GM12878 (cell line): ENCODE measurements at regions not wholly inside any gene's neighbourhood (a gene's known extent, or its start where the extent isn't known, plus 50 kb on each side); places are given as distances from the start of the nearest gene placed in this dataset.

Experiments
- ATAC-seq: fragments of 200-7000 bp; cut with Tn5 transposase; 3 replicates; pipeline ENCODE4 v1.9.1; 2020; ENCODE audit warnings: mild to moderate bottlenecking, moderate library complexity
- BruUV-seq: library from RNA; stranded (reverse); fragments of 400-500 nt; replicated peaks from 2 replicates; lab custom pipeline; 2021; lab: Mats Ljungman, UMichigan
- CTCF ChIA-PET: fragments of 300-600 bp; sonication (Branson Sonifier 250); formaldehyde crosslinking; extraction: SDS; loops from one replicate; lab custom pipeline; 2021; ENCODE audit warnings: inconsistent platforms; lab: Yijun Ruan, JAX
- POLR2A ChIA-PET: fragments of 350-600 bp; formaldehyde crosslinking; extraction: SDS; loops from one replicate; lab custom pipeline; 2021; ENCODE audit warnings: inconsistent platforms; lab: Charles Lee
- RAD21 ChIA-PET: fragments of 300-600 bp; sonication (Branson Sonifier 250); formaldehyde crosslinking; loops from one replicate; lab custom pipeline; 2023; ENCODE audit warnings: antibody characterized with exemption; ENCODE audit not compliant: unreplicated experiment; lab: Charles Lee
- SMC1A ChIA-PET: fragments of 300-600 bp; sonication (Branson Sonifier 250); formaldehyde crosslinking; loops from one replicate; lab custom pipeline; 2023; ENCODE audit not compliant: unreplicated experiment, uncharacterized antibody; lab: Charles Lee
- DNase-seq: peaks from one replicate; pipeline ENCODE4 v3.0.0-alpha.2; 2011; ENCODE audit warnings: low read depth, low spot score
- FAIRE-seq: peaks from 3 replicates; lab custom pipeline; 2011; peaks lifted over from hg19 to GRCh38; lab: Jason Lieb, UNC
- H2AFZ ChIP-seq: 2 replicates; pipeline ENCODE4 v1.6.0; 2011; ENCODE audit warnings: low read depth, low read length, control low read depth; ENCODE audit not compliant: control insufficient read depth
- H3K27ac ChIP-seq: 2 replicates; pipeline ENCODE4 v1.5.1; 2011; ENCODE audit warnings: control low read depth; ENCODE audit not compliant: control insufficient read depth, insufficient read depth
- H3K27me3 ChIP-seq, 2 experiments: replicated peaks in 1 of 2; 2 replicates each; pipeline versions ENCODE4 v1.6.0 to v1.6.1; 2011; ENCODE audit warnings: low read length in 1 of 2; ENCODE audit not compliant: control insufficient read depth in 2 of 2, insufficient read depth in 2 of 2
- H3K36me3 ChIP-seq, 2 experiments: 2 replicates each; pipeline ENCODE4 v1.5.1; 2011; ENCODE audit warnings: low read length in 1 of 2; ENCODE audit not compliant: control insufficient read depth in 2 of 2, insufficient read depth in 2 of 2
- H3K4me1 ChIP-seq: 2 replicates; pipeline ENCODE4 v1.6.1; 2011; ENCODE audit warnings: mild to moderate bottlenecking, low read length, moderate library complexity, mixed read lengths; ENCODE audit not compliant: control insufficient read depth, insufficient read depth
- H3K4me2 ChIP-seq: 2 replicates; pipeline ENCODE4 v1.6.0; 2011; ENCODE audit warnings: control low read depth; ENCODE audit not compliant: control insufficient read depth, insufficient read depth
- H3K4me3 ChIP-seq: fragments of 200-600 bp; sonication (generic); 2 replicates; pipeline ENCODE4 v1.5.1; 2016
- H3K79me2 ChIP-seq: 2 replicates; pipeline ENCODE4 v1.6.0; 2011; ENCODE audit warnings: low read length; ENCODE audit not compliant: control insufficient read depth, insufficient read depth
- H3K9ac ChIP-seq: 2 replicates; pipeline ENCODE4 v1.8.0; 2011; ENCODE audit warnings: low read length, control low read depth, mixed read lengths; ENCODE audit not compliant: control insufficient read depth, insufficient read depth
- H3K9me3 ChIP-seq: replicated peaks from 3 replicates; pipeline ENCODE4 v1.5.1; 2011; ENCODE audit warnings: mild to moderate bottlenecking, low read length; ENCODE audit not compliant: control insufficient read depth, insufficient read depth
- H4K20me1 ChIP-seq: 2 replicates; pipeline ENCODE4 v1.6.0; 2011; ENCODE audit not compliant: control insufficient read depth, insufficient read depth
- EGR1 ChIP-seq, 2 experiments: IDR thresholded peaks; 1 replicate in 1 of 2; 2 replicates in 1 of 2; pipeline ENCODE4 v1.6.1; 2011 to 2012; ENCODE audit warnings: low read depth in 2 of 2, low read length in 2 of 2, borderline replicate concordance in 1 of 2, mild to moderate bottlenecking in 1 of 2, moderate library complexity in 1 of 2
- GABPA ChIP-seq: IDR thresholded peaks from 2 replicates; pipeline ENCODE4 v1.6.1; 2014; ENCODE audit warnings: antibody characterized with exemption, low read depth, mild to moderate bottlenecking, inconsistent platforms
- IKZF1 ChIP-seq: fragments of 450-650 bp; conservative IDR thresholded peaks from 2 replicates; pipeline ENCODE4 v1.6.1; 2017; ENCODE audit warnings: antibody characterized with exemption, mild to moderate bottlenecking
- NR2C2 ChIP-seq: IDR thresholded peaks from 2 replicates; pipeline ENCODE4 v1.6.1; 2011; ENCODE audit warnings: borderline replicate concordance, low read depth; ENCODE audit not compliant: control insufficient read depth, insufficient read length
- POU2F2 ChIP-seq: IDR thresholded peaks from 3 replicates; pipeline ENCODE4 v1.6.1; 2011; ENCODE audit warnings: low read depth, mild to moderate bottlenecking, low read length, borderline replicate concordance
- RBBP5 ChIP-seq: fragments of 200-600 bp; sonication (generic); conservative IDR thresholded peaks from 2 replicates; pipeline ENCODE4 v1.6.1; 2016
- SMARCA5 ChIP-seq: fragments of 450-650 bp; IDR thresholded peaks from 2 replicates; pipeline ENCODE4 v1.6.1; 2017; ENCODE audit warnings: mild to moderate bottlenecking
- SMC3 ChIP-seq: IDR thresholded peaks from 2 replicates; pipeline ENCODE4 v1.6.1; 2011; ENCODE audit warnings: low read length, improper control_type of control experiment, borderline replicate concordance
- WGBS: methylation state at CpG from one replicate; pipeline ENCODE4 v1.1.6; 2016; ENCODE audit warnings: low lambda C conversion rate; ENCODE audit not compliant: insufficient replicate concordance, insufficient coverage; ENCODE audit errors: missing lambda C conversion rate; 5-methylcytosine and 5-hydroxymethylcytosine counted together
- in situ Hi-C: fragments of 300-500 bp; cut with MboI; formaldehyde crosslinking; loops from 9 replicates; pipeline ENCODE4 v1.14.3; 2018; ENCODE audit warnings: mixed read lengths
- intact Hi-C: fragments of 100-400 bp; cut with micrococcal nuclease; formaldehyde crosslinking; loops from one replicate; pipeline ENCODE4 v1.14.2; 2022; ENCODE audit not compliant: unreplicated experiment
- TF ChIP-seq, protein P1 (sequence below): fragments of 450-650 bp; IDR thresholded peaks from 2 replicates; pipeline ENCODE4 v1.6.1; 2017; ENCODE audit warnings: low read depth, mild to moderate bottlenecking, moderate library complexity
- TF ChIP-seq, protein P2 (sequence below): fragments of 450-650 bp; IDR thresholded peaks from 2 replicates; pipeline ENCODE4 v1.6.1; 2018; ENCODE audit warnings: borderline replicate concordance, mild to moderate bottlenecking; ENCODE audit not compliant: partially characterized antibody
- TF ChIP-seq, protein P3 (sequence below): IDR thresholded peaks from 2 replicates; pipeline ENCODE4 v1.6.1; 2012; ENCODE audit warnings: low read depth, low read length, improper control_type of control experiment

DNA sequence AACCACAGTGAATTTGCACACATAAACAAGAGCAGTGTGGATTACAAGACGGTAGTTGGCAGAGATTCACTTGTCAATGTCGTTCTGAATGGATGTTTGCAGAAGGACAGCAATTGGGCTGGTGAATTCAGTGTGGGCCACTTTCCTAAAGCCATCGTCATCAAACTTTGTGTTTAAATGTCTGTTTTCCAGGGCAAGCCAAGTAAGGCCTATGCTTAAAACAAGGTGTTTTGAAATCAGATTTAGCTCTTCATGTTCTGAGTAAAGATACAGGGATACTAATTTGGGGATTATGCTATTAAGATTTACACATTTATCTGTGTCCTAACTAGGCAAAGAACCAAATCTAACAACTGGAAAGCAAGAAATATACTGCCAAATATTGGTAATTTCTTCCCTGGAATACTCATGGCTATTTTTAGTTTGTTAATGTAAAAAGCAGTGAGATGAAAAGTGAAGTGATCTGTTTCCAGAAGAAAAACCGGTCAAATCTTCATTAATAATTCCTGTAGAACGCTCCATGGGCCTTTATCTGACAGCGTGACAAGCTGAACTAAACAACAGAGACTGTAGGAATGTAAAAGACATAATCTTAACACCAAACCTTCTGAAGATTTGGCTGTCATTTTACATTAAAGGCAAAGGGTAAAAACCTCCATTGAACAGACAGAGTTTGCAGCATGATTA is 175.7 kb downstream of the ICOS start (continued):
- TF ChIP-seq, protein P1, sequence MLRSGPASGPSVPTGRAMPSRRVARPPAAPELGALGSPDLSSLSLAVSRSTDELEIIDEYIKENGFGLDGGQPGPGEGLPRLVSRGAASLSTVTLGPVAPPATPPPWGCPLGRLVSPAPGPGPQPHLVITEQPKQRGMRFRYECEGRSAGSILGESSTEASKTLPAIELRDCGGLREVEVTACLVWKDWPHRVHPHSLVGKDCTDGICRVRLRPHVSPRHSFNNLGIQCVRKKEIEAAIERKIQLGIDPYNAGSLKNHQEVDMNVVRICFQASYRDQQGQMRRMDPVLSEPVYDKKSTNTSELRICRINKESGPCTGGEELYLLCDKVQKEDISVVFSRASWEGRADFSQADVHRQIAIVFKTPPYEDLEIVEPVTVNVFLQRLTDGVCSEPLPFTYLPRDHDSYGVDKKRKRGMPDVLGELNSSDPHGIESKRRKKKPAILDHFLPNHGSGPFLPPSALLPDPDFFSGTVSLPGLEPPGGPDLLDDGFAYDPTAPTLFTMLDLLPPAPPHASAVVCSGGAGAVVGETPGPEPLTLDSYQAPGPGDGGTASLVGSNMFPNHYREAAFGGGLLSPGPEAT = no peak
- no peak for TF ChIP-seq EGR1 (IDR thresholded peaks at IDR 0.05; ENCODE audit: borderline replicate concordance in 1 of 2, low read depth in 2 of 2, low read length in 2 of 2)
- TF ChIP-seq, all 136 proteins: peak for 0

DNA sequence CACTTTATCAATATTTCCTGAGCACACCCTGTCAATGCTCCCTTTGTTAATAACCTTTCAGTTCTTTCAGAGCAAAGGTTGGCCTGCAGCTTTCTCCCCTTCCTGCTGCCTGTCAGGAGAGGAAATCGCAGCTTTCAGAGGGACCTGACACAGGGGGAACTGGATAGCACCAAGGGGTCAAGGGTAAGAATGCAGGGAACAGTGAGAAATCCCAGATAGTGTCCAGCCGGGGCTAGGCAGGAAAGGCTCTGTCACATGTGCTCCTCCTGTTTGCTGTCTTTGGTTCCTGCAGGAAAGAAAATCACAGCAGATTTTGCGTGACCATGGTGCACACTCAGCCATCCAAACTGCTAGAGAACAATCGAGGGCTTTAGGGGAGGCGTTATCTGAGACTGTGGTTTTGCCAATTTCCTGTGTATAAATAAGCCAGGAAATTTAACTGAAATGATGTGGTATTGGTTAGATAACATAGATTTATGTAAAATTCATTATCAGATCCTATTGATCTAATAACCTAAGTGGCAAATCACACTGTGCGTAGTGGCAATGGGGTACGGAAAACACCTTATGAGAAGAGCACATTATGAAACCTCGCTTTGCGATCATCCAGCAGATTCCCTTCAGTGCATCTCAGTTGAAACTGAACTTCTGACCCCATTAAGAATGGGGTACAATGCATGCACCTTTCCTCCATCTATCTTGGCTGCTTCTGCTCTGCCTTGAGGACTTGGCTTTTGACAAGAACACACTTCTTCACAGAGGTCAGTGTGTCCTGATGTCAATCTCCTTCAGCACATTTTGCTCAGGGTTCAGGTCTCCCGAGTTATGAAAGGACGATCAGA is 178.0 kb downstream of the ICOS start:
- Histone ChIP-seq H3K36me3 (no peaks in the 10 kb centered on the region), H3K9me3 (no peaks in the 10 kb centered on the region), H3K4me2 (no peak overlapping the region), H3K9ac (no peak overlapping the region), H3K27ac (no peak overlapping the region), H3K79me2 (no peaks in the 10 kb centered on the region), H2AFZ (no peak overlapping the region), H3K4me1 (peaks cover 12% of the 10 kb centered on the region), H3K27me3 (peaks cover 1 to 6% of the 10 kb centered on the region in 2 experiments; a peak in 3 of 4 replicates), H4K20me1 (no peaks in the 10 kb centered on the region), H3K4me3 (no peak overlapping the region)
- ChIA-PET RAD21 (no interaction called here), SMC1A (no interaction called here), POLR2A (no interaction called here), CTCF (interaction anchor here (1.0 kb wide), 1 partner anchor 63 kb away, joined by 3 read pairs; no protein-coding TSS in a partner anchor)
- in situ Hi-C loops (no loop called here), intact Hi-C loops (no loop called here)
- WGBS = 33% methylated on average over 11 of the region's 11 CpGs
- DNase-seq (no peak), FAIRE-seq (no peak), ATAC-seq (no peak)
- TF ChIP-seq NR2C2 (no peak), RBBP5 (no peak), POU2F2 (no peak), IKZF1 (no peak), SMARCA5 (no peak), SMC3 (no peak), GABPA (no peak)
- TF ChIP-seq, protein P2, sequence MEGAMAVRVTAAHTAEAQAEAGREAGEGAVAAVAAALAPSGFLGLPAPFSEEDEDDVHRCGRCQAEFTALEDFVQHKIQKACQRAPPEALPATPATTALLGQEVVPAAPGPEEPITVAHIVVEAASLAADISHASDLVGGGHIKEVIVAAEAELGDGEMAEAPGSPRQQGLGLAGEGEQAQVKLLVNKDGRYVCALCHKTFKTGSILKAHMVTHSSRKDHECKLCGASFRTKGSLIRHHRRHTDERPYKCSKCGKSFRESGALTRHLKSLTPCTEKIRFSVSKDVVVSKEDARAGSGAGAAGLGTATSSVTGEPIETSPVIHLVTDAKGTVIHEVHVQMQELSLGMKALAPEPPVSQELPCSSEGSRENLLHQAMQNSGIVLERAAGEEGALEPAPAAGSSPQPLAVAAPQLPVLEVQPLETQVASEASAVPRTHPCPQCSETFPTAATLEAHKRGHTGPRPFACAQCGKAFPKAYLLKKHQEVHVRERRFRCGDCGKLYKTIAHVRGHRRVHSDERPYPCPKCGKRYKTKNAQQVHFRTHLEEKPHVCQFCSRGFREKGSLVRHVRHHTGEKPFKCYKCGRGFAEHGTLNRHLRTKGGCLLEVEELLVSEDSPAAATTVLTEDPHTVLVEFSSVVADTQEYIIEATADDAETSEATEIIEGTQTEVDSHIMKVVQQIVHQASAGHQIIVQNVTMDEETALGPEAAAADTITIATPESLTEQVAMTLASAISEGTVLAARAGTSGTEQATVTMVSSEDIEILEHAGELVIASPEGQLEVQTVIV = no peak
- TF ChIP-seq, protein P3, sequence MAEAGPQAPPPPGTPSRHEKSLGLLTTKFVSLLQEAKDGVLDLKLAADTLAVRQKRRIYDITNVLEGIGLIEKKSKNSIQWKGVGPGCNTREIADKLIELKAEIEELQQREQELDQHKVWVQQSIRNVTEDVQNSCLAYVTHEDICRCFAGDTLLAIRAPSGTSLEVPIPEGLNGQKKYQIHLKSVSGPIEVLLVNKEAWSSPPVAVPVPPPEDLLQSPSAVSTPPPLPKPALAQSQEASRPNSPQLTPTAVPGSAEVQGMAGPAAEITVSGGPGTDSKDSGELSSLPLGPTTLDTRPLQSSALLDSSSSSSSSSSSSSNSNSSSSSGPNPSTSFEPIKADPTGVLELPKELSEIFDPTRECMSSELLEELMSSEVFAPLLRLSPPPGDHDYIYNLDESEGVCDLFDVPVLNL = no peak
- no TSS peak for BruUV-seq
